Vagina (tissue), 2 donors: ENCODE measurements at regions not wholly inside any gene's neighbourhood (a gene's known extent, or its start where the extent isn't known, plus 50 kb on each side); places are given as distances from the start of the nearest gene placed in this dataset.

Experiments used
- DNase-seq, 2 donors: peaks; one replicate each; pipeline ENCODE4 v3.0.0-alpha.2; 2017; ENCODE audit errors: extremely low spot score in 2 of 2
- H3K27ac ChIP-seq: fragments of 200-600 bp; sonication (generic); one replicate; pipeline ENCODE4 v1.5.1; 2019
- H3K27me3 ChIP-seq: fragments of 200-600 bp; sonication (generic); one replicate; pipeline ENCODE4 v1.5.1; 2019
- H3K36me3 ChIP-seq, 2 donors: fragments of 200-600 bp; sonication (generic); one replicate each; pipeline ENCODE4 v1.5.1; 2017 to 2019
- H3K4me1 ChIP-seq: fragments of 200-600 bp; sonication (generic); one replicate; pipeline ENCODE4 v1.5.1; 2019
- H3K4me3 ChIP-seq, 2 donors: fragments of 200-600 bp; sonication (generic); 1 replicate in 1 of 2; 2 replicates in 1 of 2; pipeline ENCODE4 v1.5.1; 2016 to 2019
- H3K9me3 ChIP-seq: fragments of 200-600 bp; sonication (generic); one replicate; pipeline ENCODE4 v1.5.1; 2019
- POLR2A ChIP-seq, 2 donors: fragments of 450-650 bp; IDR thresholded peaks; one replicate each; pipeline ENCODE4 v1.6.1; 2017; ENCODE audit warnings: antibody characterized with exemption in 2 of 2, mild to moderate bottlenecking in 2 of 2, moderate library complexity in 2 of 2
- POLR2AphosphoS5 ChIP-seq, 2 donors: sonication (generic); formaldehyde crosslinking; IDR thresholded peaks; one replicate each; pipeline ENCODE4 v1.9.0; 2017; ENCODE audit warnings: antibody characterized with exemption in 2 of 2, mild to moderate bottlenecking in 2 of 2, low read depth in 1 of 2; ENCODE audit not compliant: insufficient read depth in 1 of 2
- intact Hi-C: fragments of 100-400 bp; cut with DNase I; formaldehyde crosslinking; loops from one replicate; pipeline ENCODE4 v1.15.1; 2023
- TF ChIP-seq, protein P1 (sequence below), 3 experiments: fragments of 450-650 bp in 2 of 3; fragments of 200-600 bp in 1 of 3; sonication (generic) in 1 of 3; IDR thresholded peaks; one replicate each; pipeline ENCODE4 v1.5.1; 2017 to 2019; ENCODE audit warnings: antibody characterized with exemption in 3 of 3, mild to moderate bottlenecking in 2 of 3, moderate library complexity in 2 of 3

DNA sequence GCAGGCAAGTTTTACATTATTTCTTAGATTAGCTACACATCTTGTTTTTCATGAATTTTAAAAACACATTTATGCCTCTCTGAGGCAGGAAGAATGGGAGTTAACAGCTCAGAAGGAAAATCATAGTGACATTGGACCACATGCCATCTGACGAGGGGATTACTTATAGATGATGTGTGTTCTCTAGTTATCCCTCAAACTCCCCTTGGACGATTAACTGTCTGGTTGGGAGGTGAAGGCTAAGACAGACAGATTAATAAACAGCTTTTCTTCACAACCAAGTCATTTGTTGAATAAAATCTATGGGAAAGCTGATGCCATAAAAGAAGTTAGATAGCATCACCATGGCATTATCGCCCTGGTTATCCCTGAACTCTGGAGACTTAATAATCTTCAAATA, 80.0 kb upstream of the PREP start:
- Histone ChIP-seq H3K27ac (peak overlapping the region; percentile 45), H3K36me3 (no peaks in the 10 kb centered on the region), H3K4me1 (peaks cover 27% of the 10 kb centered on the region), H3K4me3 (no peak overlapping the region), H3K9me3 (no peaks in the 10 kb centered on the region), H3K27me3 (no peaks in the 10 kb centered on the region)
- intact Hi-C loops = no loop called here
- no peak for DNase-seq
- TF ChIP-seq POLR2AphosphoS5 (IDR thresholded peaks at IDR 0.05; ENCODE audit: insufficient read depth in 1 of 2, low read depth in 1 of 2) (no peak), POLR2A (IDR thresholded peaks at IDR 0.05) (no peak)
- TF ChIP-seq, protein P1, sequence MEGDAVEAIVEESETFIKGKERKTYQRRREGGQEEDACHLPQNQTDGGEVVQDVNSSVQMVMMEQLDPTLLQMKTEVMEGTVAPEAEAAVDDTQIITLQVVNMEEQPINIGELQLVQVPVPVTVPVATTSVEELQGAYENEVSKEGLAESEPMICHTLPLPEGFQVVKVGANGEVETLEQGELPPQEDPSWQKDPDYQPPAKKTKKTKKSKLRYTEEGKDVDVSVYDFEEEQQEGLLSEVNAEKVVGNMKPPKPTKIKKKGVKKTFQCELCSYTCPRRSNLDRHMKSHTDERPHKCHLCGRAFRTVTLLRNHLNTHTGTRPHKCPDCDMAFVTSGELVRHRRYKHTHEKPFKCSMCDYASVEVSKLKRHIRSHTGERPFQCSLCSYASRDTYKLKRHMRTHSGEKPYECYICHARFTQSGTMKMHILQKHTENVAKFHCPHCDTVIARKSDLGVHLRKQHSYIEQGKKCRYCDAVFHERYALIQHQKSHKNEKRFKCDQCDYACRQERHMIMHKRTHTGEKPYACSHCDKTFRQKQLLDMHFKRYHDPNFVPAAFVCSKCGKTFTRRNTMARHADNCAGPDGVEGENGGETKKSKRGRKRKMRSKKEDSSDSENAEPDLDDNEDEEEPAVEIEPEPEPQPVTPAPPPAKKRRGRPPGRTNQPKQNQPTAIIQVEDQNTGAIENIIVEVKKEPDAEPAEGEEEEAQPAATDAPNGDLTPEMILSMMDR (IDR thresholded peaks at IDR 0.05) = no peak

DNA sequence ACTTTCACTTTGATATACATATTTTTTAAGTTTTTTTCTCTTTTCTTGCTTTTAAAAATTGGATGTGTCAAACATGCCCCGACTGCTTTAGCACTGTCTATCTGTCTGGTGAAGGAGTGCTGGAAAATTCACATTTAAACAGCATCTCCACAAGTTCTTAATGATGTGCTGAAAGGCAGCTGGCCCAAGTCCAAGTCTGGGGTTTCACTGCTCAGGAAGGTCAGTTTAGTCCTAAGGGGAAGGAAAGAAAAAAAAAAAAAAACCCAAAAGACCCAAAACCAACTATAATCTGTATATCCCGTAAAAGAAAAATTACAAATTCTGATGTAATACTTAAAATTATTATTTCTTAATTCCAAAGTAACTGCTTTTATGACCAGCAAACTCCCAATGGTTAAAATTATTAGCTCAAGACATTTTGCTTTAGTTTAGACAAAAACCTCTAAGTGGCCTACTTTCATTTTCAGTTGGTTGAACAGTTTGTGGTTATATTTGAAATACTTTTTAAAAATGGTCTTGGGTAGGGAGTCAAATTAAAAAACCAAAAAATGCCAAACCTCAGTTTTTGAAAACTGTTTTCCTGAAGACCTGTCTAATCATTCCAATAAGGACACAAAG, 79.5 kb upstream of the PREP start:
- intact Hi-C loops = no loop called here
- Histone ChIP-seq H3K36me3 (no peaks in the 10 kb centered on the region), H3K27me3 (no peaks in the 10 kb centered on the region), H3K27ac (peak overlapping the region; percentile 45), H3K9me3 (no peaks in the 10 kb centered on the region), H3K4me1 (peaks cover 27% of the 10 kb centered on the region), H3K4me3 (no peak overlapping the region)
- no peak for TF ChIP-seq POLR2A (IDR thresholded peaks at IDR 0.05)
- TF ChIP-seq, protein P1 (IDR thresholded peaks at IDR 0.05) = no peak
- TF ChIP-seq POLR2AphosphoS5 (IDR thresholded peaks at IDR 0.05; ENCODE audit: insufficient read depth in 1 of 2, low read depth in 1 of 2) = no peak
- DNase-seq = no peak

DNA sequence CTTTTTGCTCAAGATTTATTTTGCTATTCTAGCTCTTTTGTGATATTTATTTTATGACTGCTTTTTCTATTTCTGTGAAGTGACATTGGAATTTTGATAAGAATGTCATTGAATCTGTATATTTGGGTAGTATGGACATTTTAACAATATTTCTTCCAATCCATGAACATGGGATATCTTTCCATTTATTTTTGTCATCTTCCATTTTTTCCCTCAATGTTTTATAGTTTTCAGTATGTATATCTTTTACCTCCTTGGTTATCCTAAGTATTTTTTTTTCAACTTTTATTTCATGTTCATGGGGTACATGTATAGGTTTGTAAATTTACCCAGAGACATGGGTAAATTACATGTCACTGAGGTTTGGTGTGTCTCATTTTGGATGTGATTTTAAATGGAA, 74.1 kb upstream of the PREP start:
- intact Hi-C loops = no loop called here
- Histone ChIP-seq H3K36me3 (no peaks in the 10 kb centered on the region), H3K27me3 (no peaks in the 10 kb centered on the region), H3K27ac (no peak overlapping the region), H3K4me3 (no peak overlapping the region), H3K4me1 (peaks cover 8% of the 10 kb centered on the region), H3K9me3 (peaks cover 3% of the 10 kb centered on the region)
- TF ChIP-seq, protein P1 (IDR thresholded peaks at IDR 0.05) = no peak
- TF ChIP-seq POLR2A (IDR thresholded peaks at IDR 0.05) (no peak), POLR2AphosphoS5 (IDR thresholded peaks at IDR 0.05; ENCODE audit: insufficient read depth in 1 of 2, low read depth in 1 of 2) (no peak)
- DNase-seq = no peak

DNA sequence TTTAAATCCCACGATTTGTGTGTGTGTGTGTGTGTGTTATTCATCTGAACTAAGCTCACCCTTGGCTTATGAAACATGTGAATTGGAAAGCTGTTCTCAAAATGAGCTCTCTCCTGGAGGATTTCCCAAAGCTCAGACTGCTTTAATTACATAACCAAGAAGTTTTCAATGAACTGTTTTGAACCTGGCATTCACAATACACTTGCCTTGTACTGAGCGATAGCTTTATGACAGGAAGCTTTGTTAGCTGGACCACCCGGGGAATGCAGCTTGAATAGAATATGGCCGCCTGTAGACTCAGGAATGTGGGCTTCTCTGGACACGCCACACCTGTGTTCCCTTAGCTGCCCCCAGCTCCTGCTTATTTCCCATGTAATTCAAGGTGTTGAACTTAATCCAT, 71.4 kb upstream of the PREP start:
- no peaks in the 10 kb centered on the region for H3K27me3 ChIP-seq
- DNase-seq = no peak
- TF ChIP-seq, protein P1 (IDR thresholded peaks at IDR 0.05) = no peak
- TF ChIP-seq POLR2A (IDR thresholded peaks at IDR 0.05) (no peak), POLR2AphosphoS5 (IDR thresholded peaks at IDR 0.05; ENCODE audit: insufficient read depth in 1 of 2, low read depth in 1 of 2) (no peak)
- H3K27ac ChIP-seq = no peak overlapping the region
- H3K4me3 ChIP-seq = no peak overlapping the region
- peaks cover 7% of the 10 kb centered on the region for H3K4me1 ChIP-seq
- H3K36me3 ChIP-seq = no peaks in the 10 kb centered on the region
- intact Hi-C loops = no loop called here
- H3K9me3 ChIP-seq = peaks cover 3% of the 10 kb centered on the region

DNA sequence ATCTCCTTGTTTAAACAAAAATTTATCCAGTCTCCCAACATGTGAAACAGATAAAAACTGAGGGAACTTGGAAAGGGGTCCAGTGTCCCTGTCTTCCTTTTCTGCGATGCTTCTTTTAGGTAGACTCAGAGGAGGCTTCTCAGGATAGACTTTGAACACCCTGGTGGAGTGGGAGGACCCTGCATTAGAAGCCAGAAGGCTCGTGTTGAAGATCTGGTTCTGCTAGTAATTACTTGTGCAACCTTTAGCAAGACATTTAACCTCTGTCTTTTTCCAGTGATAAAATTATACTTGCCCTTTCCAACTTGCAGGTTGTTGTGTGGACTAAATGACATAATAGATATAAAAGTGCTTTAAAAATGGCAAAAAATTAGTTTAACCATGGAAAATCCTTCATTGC, 67.1 kb upstream of the PREP start:
- no peak for TF ChIP-seq POLR2A (IDR thresholded peaks at IDR 0.05)
- no peak for TF ChIP-seq POLR2AphosphoS5 (IDR thresholded peaks at IDR 0.05; ENCODE audit: insufficient read depth in 1 of 2, low read depth in 1 of 2)
- TF ChIP-seq, protein P1 (IDR thresholded peaks at IDR 0.05) = no peak
- Histone ChIP-seq H3K36me3 (no peaks in the 10 kb centered on the region), H3K4me1 (peaks cover 7% of the 10 kb centered on the region), H3K27me3 (no peaks in the 10 kb centered on the region), H3K9me3 (no peaks in the 10 kb centered on the region), H3K27ac (no peak overlapping the region), H3K4me3 (no peak overlapping the region)
- no peak for DNase-seq
- intact Hi-C loops = no loop called here
